ENCODE measurements at regions not wholly inside any gene's neighbourhood (a gene's known extent, or its start where the extent isn't known, plus 50 kb on each side); places are given as distances from the start of the nearest gene placed in this dataset.

- CTCF ChIA-PET, result no interaction called here
- Histone ChIP-seq H3K27ac (ENCODE audit: insufficient read depth in 1 of 2, low read depth in 1 of 2, low read length in 2 of 2, poor library complexity in 1 of 2, severe bottlenecking in 2 of 2) (no peak overlapping the region), H3K27me3 (replicated peaks in 2 of 5; ENCODE audit: control insufficient read depth in 4 of 5, insufficient read depth in 5 of 5, low read length in 4 of 5) (no peaks in the 10 kb centered on the region), H3K36me3 (ENCODE audit: control insufficient read depth in 4 of 4, insufficient read depth in 4 of 4, low read length in 3 of 4) (no peaks in the 10 kb centered on the region), H3K4me1 (ENCODE audit: control extremely low read depth in 1 of 4, control insufficient read depth in 4 of 4, insufficient read depth in 4 of 4, low read length in 3 of 4) (no peaks in the 10 kb centered on the region), H3K4me3 (ENCODE audit: control insufficient read depth in 1 of 7, extremely low read depth in 1 of 7, insufficient read depth in 4 of 7, low read depth in 2 of 7, low read length in 6 of 7) (no peak overlapping the region), H3K9me3 (ENCODE audit: control extremely low read depth in 1 of 5, control insufficient read depth in 4 of 5, insufficient read depth in 2 of 5, low read depth in 1 of 5, low read length in 4 of 5) (no peaks in the 10 kb centered on the region)
- POLR2A ChIA-PET, result no interaction called here
- WGBS (ENCODE audit: insufficient coverage), result 88% methylated on average over 7 of the region's 7 CpGs
- DNase-seq, result no peak
Observed at GRCh38 chr21:27157097-27157496, 190.2 kb upstream of the ADAMTS5 start.

- no peaks in the 10 kb centered on the region for H3K36me3 ChIP-seq (ENCODE audit: control insufficient read depth in 4 of 4, insufficient read depth in 4 of 4, low read length in 3 of 4)
- H3K27me3 ChIP-seq (replicated peaks in 2 of 5; ENCODE audit: control insufficient read depth in 4 of 5, insufficient read depth in 5 of 5, low read length in 4 of 5), result no peaks in the 10 kb centered on the region
- CTCF ChIA-PET, result no interaction called here
- no peaks in the 10 kb centered on the region for H3K4me1 ChIP-seq (ENCODE audit: control extremely low read depth in 1 of 4, control insufficient read depth in 4 of 4, insufficient read depth in 4 of 4, low read length in 3 of 4)
- DNase-seq, result no peak
- H3K9me3 ChIP-seq (ENCODE audit: control extremely low read depth in 1 of 5, control insufficient read depth in 4 of 5, insufficient read depth in 2 of 5, low read depth in 1 of 5, low read length in 4 of 5), result no peaks in the 10 kb centered on the region
- WGBS (ENCODE audit: insufficient coverage), result no CpG with 5 or more reads among the region's 1 CpG
- POLR2A ChIA-PET, result no interaction called here
- no peak overlapping the region for H3K4me3 ChIP-seq (ENCODE audit: control insufficient read depth in 1 of 7, extremely low read depth in 1 of 7, insufficient read depth in 4 of 7, low read depth in 2 of 7, low read length in 6 of 7)
- H3K27ac ChIP-seq (ENCODE audit: insufficient read depth in 1 of 2, low read depth in 1 of 2, low read length in 2 of 2, poor library complexity in 1 of 2, severe bottlenecking in 2 of 2), result no peak overlapping the region
Observed at GRCh38 chr21:27156666-27157065, 189.8 kb upstream of the ADAMTS5 start.

GRCh38 chr21:27155130-27155500 is 188.2 kb upstream of the ADAMTS5 start:
- Histone ChIP-seq H3K9me3 (ENCODE audit: control extremely low read depth in 1 of 5, control insufficient read depth in 4 of 5, insufficient read depth in 2 of 5, low read depth in 1 of 5, low read length in 4 of 5) (no peaks in the 10 kb centered on the region), H3K27ac (ENCODE audit: insufficient read depth in 1 of 2, low read depth in 1 of 2, low read length in 2 of 2, poor library complexity in 1 of 2, severe bottlenecking in 2 of 2) (no peak overlapping the region), H3K36me3 (ENCODE audit: control insufficient read depth in 4 of 4, insufficient read depth in 4 of 4, low read length in 3 of 4) (no peaks in the 10 kb centered on the region), H3K4me1 (ENCODE audit: control extremely low read depth in 1 of 4, control insufficient read depth in 4 of 4, insufficient read depth in 4 of 4, low read length in 3 of 4) (no peaks in the 10 kb centered on the region), H3K27me3 (replicated peaks in 2 of 5; ENCODE audit: control insufficient read depth in 4 of 5, insufficient read depth in 5 of 5, low read length in 4 of 5) (no peaks in the 10 kb centered on the region), H3K4me3 (ENCODE audit: control insufficient read depth in 1 of 7, extremely low read depth in 1 of 7, insufficient read depth in 4 of 7, low read depth in 2 of 7, low read length in 6 of 7) (no peak overlapping the region)
- WGBS (ENCODE audit: insufficient coverage), result 100% methylated on average over 1 of the region's 1 CpG
- ChIA-PET POLR2A (no interaction called here), CTCF (no interaction called here)
- DNase-seq, result no peak

GRCh38 chr21:27154451-27155129 is 187.7 kb upstream of the ADAMTS5 start:
- 100% methylated on average over 3 of the region's 4 CpGs for whole genome bisulfite sequencing (ENCODE audit: insufficient coverage)
- Histone ChIP-seq H3K27ac (ENCODE audit: insufficient read depth in 1 of 2, low read depth in 1 of 2, low read length in 2 of 2, poor library complexity in 1 of 2, severe bottlenecking in 2 of 2) (no peak overlapping the region), H3K36me3 (ENCODE audit: control insufficient read depth in 4 of 4, insufficient read depth in 4 of 4, low read length in 3 of 4) (no peaks in the 10 kb centered on the region), H3K27me3 (replicated peaks in 2 of 5; ENCODE audit: control insufficient read depth in 4 of 5, insufficient read depth in 5 of 5, low read length in 4 of 5) (no peaks in the 10 kb centered on the region), H3K4me3 (ENCODE audit: control insufficient read depth in 1 of 7, extremely low read depth in 1 of 7, insufficient read depth in 4 of 7, low read depth in 2 of 7, low read length in 6 of 7) (no peak overlapping the region), H3K9me3 (ENCODE audit: control extremely low read depth in 1 of 5, control insufficient read depth in 4 of 5, insufficient read depth in 2 of 5, low read depth in 1 of 5, low read length in 4 of 5) (no peaks in the 10 kb centered on the region), H3K4me1 (ENCODE audit: control extremely low read depth in 1 of 4, control insufficient read depth in 4 of 4, insufficient read depth in 4 of 4, low read length in 3 of 4) (no peaks in the 10 kb centered on the region)
- POLR2A ChIA-PET, result no interaction called here
- no peak for DNase-seq
- CTCF ChIA-PET, result no interaction called here

GRCh38 chr21:27152996-27153395 is 186.1 kb upstream of the ADAMTS5 start:
- H3K4me1 ChIP-seq (ENCODE audit: control extremely low read depth in 1 of 4, control insufficient read depth in 4 of 4, insufficient read depth in 4 of 4, low read length in 3 of 4), result no peaks in the 10 kb centered on the region
- POLR2A ChIA-PET, result no interaction called here
- no peak for DNase-seq

GRCh38 chr21:27149034-27149433 is 182.1 kb upstream of the ADAMTS5 start:
- ChIA-PET POLR2A (no interaction called here), CTCF (no interaction called here)
- Histone ChIP-seq H3K9me3 (ENCODE audit: control extremely low read depth in 1 of 5, control insufficient read depth in 4 of 5, insufficient read depth in 2 of 5, low read depth in 1 of 5, low read length in 4 of 5) (no peaks in the 10 kb centered on the region), H3K27ac (ENCODE audit: insufficient read depth in 1 of 2, low read depth in 1 of 2, low read length in 2 of 2, poor library complexity in 1 of 2, severe bottlenecking in 2 of 2) (no peak overlapping the region), H3K4me1 (ENCODE audit: control extremely low read depth in 1 of 4, control insufficient read depth in 4 of 4, insufficient read depth in 4 of 4, low read length in 3 of 4) (no peaks in the 10 kb centered on the region), H3K4me3 (ENCODE audit: control insufficient read depth in 1 of 7, extremely low read depth in 1 of 7, insufficient read depth in 4 of 7, low read depth in 2 of 7, low read length in 6 of 7) (no peak overlapping the region), H3K27me3 (replicated peaks in 2 of 5; ENCODE audit: control insufficient read depth in 4 of 5, insufficient read depth in 5 of 5, low read length in 4 of 5) (no peaks in the 10 kb centered on the region), H3K36me3 (ENCODE audit: control insufficient read depth in 4 of 4, insufficient read depth in 4 of 4, low read length in 3 of 4) (no peaks in the 10 kb centered on the region)
- WGBS (ENCODE audit: insufficient coverage), result no CpG with 5 or more reads among the region's 2 CpGs
- no peak for DNase-seq

More at GRCh38 chr21:27152996-27153395, 186.1 kb upstream of the ADAMTS5 start:
- no peaks in the 10 kb centered on the region for H3K36me3 ChIP-seq (ENCODE audit: control insufficient read depth in 4 of 4, insufficient read depth in 4 of 4, low read length in 3 of 4)
- no peak overlapping the region for H3K4me3 ChIP-seq (ENCODE audit: control insufficient read depth in 1 of 7, extremely low read depth in 1 of 7, insufficient read depth in 4 of 7, low read depth in 2 of 7, low read length in 6 of 7)
- no peak overlapping the region for H3K27ac ChIP-seq (ENCODE audit: insufficient read depth in 1 of 2, low read depth in 1 of 2, low read length in 2 of 2, poor library complexity in 1 of 2, severe bottlenecking in 2 of 2)
- no peaks in the 10 kb centered on the region for H3K9me3 ChIP-seq (ENCODE audit: control extremely low read depth in 1 of 5, control insufficient read depth in 4 of 5, insufficient read depth in 2 of 5, low read depth in 1 of 5, low read length in 4 of 5)
- CTCF ChIA-PET, result no interaction called here
- no peaks in the 10 kb centered on the region for H3K27me3 ChIP-seq (replicated peaks in 2 of 5; ENCODE audit: control insufficient read depth in 4 of 5, insufficient read depth in 5 of 5, low read length in 4 of 5)

GRCh38 chr21:27146268-27146667 is 179.4 kb upstream of the ADAMTS5 start:
- ChIA-PET CTCF (no interaction called here), POLR2A (no interaction called here)
- DNase-seq, result no peak
- no peaks in the 10 kb centered on the region for H3K4me1 ChIP-seq (ENCODE audit: control extremely low read depth in 1 of 4, control insufficient read depth in 4 of 4, insufficient read depth in 4 of 4, low read length in 3 of 4)
- no peaks in the 10 kb centered on the region for H3K36me3 ChIP-seq (ENCODE audit: control insufficient read depth in 4 of 4, insufficient read depth in 4 of 4, low read length in 3 of 4)
- WGBS (ENCODE audit: insufficient coverage), result no CpG with 5 or more reads among the region's 1 CpG
- no peaks in the 10 kb centered on the region for H3K9me3 ChIP-seq (ENCODE audit: control extremely low read depth in 1 of 5, control insufficient read depth in 4 of 5, insufficient read depth in 2 of 5, low read depth in 1 of 5, low read length in 4 of 5)
- H3K27me3 ChIP-seq (replicated peaks in 2 of 5; ENCODE audit: control insufficient read depth in 4 of 5, insufficient read depth in 5 of 5, low read length in 4 of 5), result no peaks in the 10 kb centered on the region
- no peak overlapping the region for H3K4me3 ChIP-seq (ENCODE audit: control insufficient read depth in 1 of 7, extremely low read depth in 1 of 7, insufficient read depth in 4 of 7, low read depth in 2 of 7, low read length in 6 of 7)
- H3K27ac ChIP-seq (ENCODE audit: insufficient read depth in 1 of 2, low read depth in 1 of 2, low read length in 2 of 2, poor library complexity in 1 of 2, severe bottlenecking in 2 of 2), result no peak overlapping the region

Data from common myeloid progenitor, CD34-positive (primary cell).